H9 (cell line): ENCODE measurements at regions not wholly inside any gene's neighbourhood (a gene's known extent, or its start where the extent isn't known, plus 50 kb on each side); places are given as distances from the start of the nearest gene placed in this dataset.

Experiments
- DNase-seq: peaks from one replicate; pipeline ENCODE4 v3.0.0-alpha.2; 2017
- H2AFZ ChIP-seq: one replicate; pipeline ENCODE4 v1.6.1; 2013; ENCODE audit warnings: mild to moderate bottlenecking, low read length, control low read depth, moderate library complexity
- H2AK5ac ChIP-seq: 2 replicates; pipeline ENCODE4 v1.6.1; 2013; ENCODE audit warnings: low read length, control low read depth, mixed read lengths; ENCODE audit not compliant: insufficient read length
- H2BK120ac ChIP-seq: one replicate; pipeline ENCODE4 v1.6.1; 2013; ENCODE audit warnings: low read depth, mild to moderate bottlenecking, low read length, control low read depth, inconsistent platforms; ENCODE audit not compliant: poor library complexity, severe bottlenecking
- H2BK12ac ChIP-seq: 2 replicates; pipeline ENCODE4 v1.6.1; 2013; ENCODE audit warnings: low read length, control low read depth, mixed read lengths, low read depth; ENCODE audit not compliant: insufficient read length
- H2BK15ac ChIP-seq: 2 replicates; pipeline ENCODE4 v1.6.1; 2013; ENCODE audit warnings: low read depth, low read length, control low read depth
- H2BK20ac ChIP-seq: one replicate; pipeline ENCODE4 v1.6.1; 2013; ENCODE audit warnings: low read depth, mild to moderate bottlenecking, low read length, control low read depth, inconsistent platforms; ENCODE audit not compliant: poor library complexity, severe bottlenecking
- H2BK5ac ChIP-seq: 2 replicates; pipeline ENCODE4 v1.6.1; 2013; ENCODE audit warnings: low read length, control low read depth, mixed read lengths; ENCODE audit not compliant: insufficient read length
- H3K14ac ChIP-seq: 2 replicates; pipeline ENCODE4 v1.6.1; 2013; ENCODE audit warnings: low read length, control low read depth; ENCODE audit not compliant: insufficient read depth
- H3K18ac ChIP-seq: 2 replicates; pipeline ENCODE4 v1.6.1; 2013; ENCODE audit warnings: low read depth, mild to moderate bottlenecking, mixed read lengths, low read length, control low read depth; ENCODE audit not compliant: insufficient read length
- H3K23ac ChIP-seq: 2 replicates; pipeline ENCODE4 v1.6.1; 2013; ENCODE audit warnings: low read length, control low read depth, mixed read lengths, low read depth; ENCODE audit not compliant: insufficient read length
- H3K23me2 ChIP-seq: 2 replicates; pipeline ENCODE4 v1.6.1; 2013; ENCODE audit warnings: low read depth, mild to moderate bottlenecking, mixed read lengths, low read length, control low read depth; ENCODE audit not compliant: insufficient read length, poor library complexity, severe bottlenecking
- H3K27ac ChIP-seq: 2 replicates; pipeline ENCODE4 v1.5.1; 2013; ENCODE audit warnings: low read length, control low read depth, mixed read lengths, low read depth; ENCODE audit not compliant: insufficient read length
- H3K27me3 ChIP-seq: 2 replicates; pipeline ENCODE4 v1.6.1; 2013; ENCODE audit warnings: low read length, control low read depth, inconsistent platforms; ENCODE audit not compliant: insufficient read depth
- H3K4ac ChIP-seq: 2 replicates; pipeline ENCODE4 v1.6.1; 2013; ENCODE audit warnings: low read depth, mild to moderate bottlenecking, control low read depth, inconsistent platforms, low read length, moderate library complexity
- H3K4me1 ChIP-seq: 2 replicates; pipeline ENCODE4 v1.6.1; 2013; ENCODE audit warnings: low read length, control low read depth, inconsistent platforms; ENCODE audit not compliant: insufficient read depth
- H3K4me2 ChIP-seq: 2 replicates; pipeline ENCODE4 v1.6.1; 2013; ENCODE audit warnings: low read length, control low read depth, mixed read lengths; ENCODE audit not compliant: insufficient read length, insufficient read depth
- H3K56ac ChIP-seq: 2 replicates; pipeline ENCODE4 v1.6.1; 2013; ENCODE audit warnings: low read depth, mild to moderate bottlenecking, mixed read lengths, low read length, control low read depth; ENCODE audit not compliant: insufficient read length
- H3K79me1 ChIP-seq: 2 replicates; pipeline ENCODE4 v1.6.1; 2013; ENCODE audit warnings: low read depth, mild to moderate bottlenecking, moderate library complexity, low read length, control low read depth, inconsistent platforms; ENCODE audit not compliant: insufficient read depth, poor library complexity, severe bottlenecking
- H3K79me2 ChIP-seq: 2 replicates; pipeline ENCODE4 v1.6.1; 2013; ENCODE audit warnings: low read length, control low read depth, inconsistent platforms; ENCODE audit not compliant: insufficient read depth
- H3K9ac ChIP-seq: 2 replicates; pipeline ENCODE4 v1.6.1; 2013; ENCODE audit warnings: low read length, control low read depth, mixed read lengths; ENCODE audit not compliant: insufficient read length; ENCODE audit errors: extremely low read depth
- H3K9me3 ChIP-seq: one replicate; pipeline ENCODE4 v1.6.1; 2013; ENCODE audit warnings: low read depth, low read length, inconsistent platforms; ENCODE audit not compliant: control insufficient read depth
- H3T11ph ChIP-seq: one replicate; pipeline ENCODE4 v1.6.1; 2013; ENCODE audit warnings: mild to moderate bottlenecking, low read length, control low read depth, inconsistent platforms
- H4K20me1 ChIP-seq: one replicate; pipeline ENCODE4 v1.6.1; 2013; ENCODE audit not compliant: control insufficient read depth, insufficient read length, insufficient read depth
- H4K5ac ChIP-seq: 2 replicates; pipeline ENCODE4 v1.6.1; 2013; ENCODE audit warnings: low read depth, mild to moderate bottlenecking, mixed read lengths, low read length, control low read depth; ENCODE audit not compliant: insufficient read length
- H4K8ac ChIP-seq: replicated peaks from 2 replicates; pipeline ENCODE4 v1.6.1; 2013; ENCODE audit warnings: low read length, control low read depth, mixed read lengths, low read depth; ENCODE audit not compliant: insufficient read length
- H4K91ac ChIP-seq: 2 replicates; pipeline ENCODE4 v1.6.1; 2013; ENCODE audit warnings: low read depth, mild to moderate bottlenecking, moderate library complexity, mixed read lengths, low read length, control low read depth; ENCODE audit not compliant: insufficient read length
- H3K27ac Mint-ChIP-seq, 3 experiments: 2 replicates in 2 of 3; 3 replicates in 1 of 3; pipeline ENCODE4 v1.8.0; 2020 to 2021; ENCODE audit warnings: mixed read lengths in 3 of 3, mild to moderate bottlenecking in 1 of 3, moderate library complexity in 1 of 3
- H3K27me3 Mint-ChIP-seq: 2 replicates; pipeline ENCODE4 v1.8.0; 2021; ENCODE audit warnings: low read depth, mild to moderate bottlenecking, moderate library complexity, mixed read lengths
- H3K36me3 Mint-ChIP-seq, 3 experiments: 2 replicates in 2 of 3; 3 replicates in 1 of 3; pipeline ENCODE4 v1.8.0; 2020 to 2021; ENCODE audit warnings: low read depth in 3 of 3, mixed read lengths in 3 of 3; ENCODE audit not compliant: insufficient read depth in 1 of 3
- H3K4me1 Mint-ChIP-seq, 2 experiments: 2 replicates each; pipeline ENCODE4 v1.8.0; 2020; ENCODE audit warnings: mixed read lengths in 2 of 2
- H3K4me3 Mint-ChIP-seq, 2 experiments: 2 replicates in 1 of 2; 3 replicates in 1 of 2; pipeline ENCODE4 v1.8.0; 2020 to 2021; ENCODE audit warnings: mild to moderate bottlenecking in 2 of 2, mixed read lengths in 2 of 2, moderate library complexity in 1 of 2
- H3K9me3 Mint-ChIP-seq, 2 experiments: 2 replicates in 1 of 2; 3 replicates in 1 of 2; pipeline ENCODE4 v1.8.0; 2020; ENCODE audit warnings: mild to moderate bottlenecking in 2 of 2, mixed read lengths in 2 of 2, moderate library complexity in 1 of 2
- WGBS: extraction: QIAGEN DNeasy Blood & Tissue Kit; methylation state at CpG from one replicate; pipeline ENCODE4 v1.1.7; 2013; ENCODE audit warnings: missing lambda C conversion rate, low lambda C conversion rate, mixed read lengths; ENCODE audit not compliant: insufficient read length; ENCODE audit errors: extremely low coverage; 5-methylcytosine and 5-hydroxymethylcytosine counted together
- TF ChIP-seq, protein P1 (sequence below): fragments of 200-600 bp; sonication (generic); conservative IDR thresholded peaks from 3 replicates; pipeline ENCODE4 v1.8.0; 2021; ENCODE audit warnings: antibody characterized with exemption, mild to moderate bottlenecking

DNA sequence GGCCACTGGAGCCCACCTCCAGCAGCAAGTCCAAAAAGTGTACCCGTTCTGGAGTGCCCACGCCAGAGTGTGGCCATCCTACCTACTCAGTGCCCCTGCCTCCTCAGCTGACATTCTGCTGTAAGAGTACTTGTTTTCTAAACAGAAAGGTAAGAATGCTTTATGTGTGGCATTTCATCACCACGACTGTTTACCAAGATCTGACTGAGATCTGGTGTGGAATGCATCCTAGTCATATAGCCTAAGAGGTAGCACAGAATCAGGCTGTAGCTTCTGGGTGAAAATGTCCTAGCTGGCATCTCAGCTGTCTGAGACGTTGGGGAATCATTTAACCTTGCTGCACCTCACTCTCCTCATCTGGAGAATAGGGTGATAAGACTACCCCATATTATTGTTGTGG is 638.7 kb upstream of the TENM3 start:
- Histone ChIP-seq H3K27me3 (no peaks in the 10 kb centered on the region), H3K23me2 (no peaks in the 10 kb centered on the region), H4K91ac (no peak overlapping the region), H3T11ph (no peak overlapping the region), H2BK120ac (no peak overlapping the region), H2BK12ac (no peak overlapping the region), H3K18ac (no peak overlapping the region), H2BK20ac (no peak overlapping the region), H3K23ac (no peak overlapping the region), H4K8ac (no peak overlapping the region), H3K4me2 (no peak overlapping the region), H2AK5ac (no peak overlapping the region), H2AFZ (no peak overlapping the region), H3K9ac (no peak overlapping the region), H3K79me1 (no peaks in the 10 kb centered on the region), H3K79me2 (no peaks in the 10 kb centered on the region), H4K20me1 (no peaks in the 10 kb centered on the region), H3K4ac (no peak overlapping the region), H3K14ac (no peak overlapping the region), H3K27ac (no peak overlapping the region), H3K56ac (no peak overlapping the region), H2BK5ac (no peak overlapping the region), H3K9me3 (no peaks in the 10 kb centered on the region), H2BK15ac (no peak overlapping the region), H4K5ac (no peak overlapping the region), H3K4me1 (peaks cover 4% of the 10 kb centered on the region; the same call in 1 of the 2 replicates)
- H3K27ac Mint-ChIP-seq, result no peak overlapping the region
- H3K4me3 Mint-ChIP-seq, result no peak overlapping the region
- no peak for DNase-seq
- H3K9me3 Mint-ChIP-seq, result no peaks in the 10 kb centered on the region; a peak in 1 of 5 replicates
- 0 out of 7 replicates have a peak, but pooled peaks cover 0 to 4% (median 0%) of the 10 kb centered on the region in 3 experiments for H3K36me3 Mint-ChIP-seq
- TF ChIP-seq, protein P1, sequence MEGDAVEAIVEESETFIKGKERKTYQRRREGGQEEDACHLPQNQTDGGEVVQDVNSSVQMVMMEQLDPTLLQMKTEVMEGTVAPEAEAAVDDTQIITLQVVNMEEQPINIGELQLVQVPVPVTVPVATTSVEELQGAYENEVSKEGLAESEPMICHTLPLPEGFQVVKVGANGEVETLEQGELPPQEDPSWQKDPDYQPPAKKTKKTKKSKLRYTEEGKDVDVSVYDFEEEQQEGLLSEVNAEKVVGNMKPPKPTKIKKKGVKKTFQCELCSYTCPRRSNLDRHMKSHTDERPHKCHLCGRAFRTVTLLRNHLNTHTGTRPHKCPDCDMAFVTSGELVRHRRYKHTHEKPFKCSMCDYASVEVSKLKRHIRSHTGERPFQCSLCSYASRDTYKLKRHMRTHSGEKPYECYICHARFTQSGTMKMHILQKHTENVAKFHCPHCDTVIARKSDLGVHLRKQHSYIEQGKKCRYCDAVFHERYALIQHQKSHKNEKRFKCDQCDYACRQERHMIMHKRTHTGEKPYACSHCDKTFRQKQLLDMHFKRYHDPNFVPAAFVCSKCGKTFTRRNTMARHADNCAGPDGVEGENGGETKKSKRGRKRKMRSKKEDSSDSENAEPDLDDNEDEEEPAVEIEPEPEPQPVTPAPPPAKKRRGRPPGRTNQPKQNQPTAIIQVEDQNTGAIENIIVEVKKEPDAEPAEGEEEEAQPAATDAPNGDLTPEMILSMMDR, result no peak
- no peaks in the 10 kb centered on the region for H3K27me3 Mint-ChIP-seq
- peaks cover 5 to 12% of the 10 kb centered on the region in 2 experiments; a peak in 3 of 4 replicates for H3K4me1 Mint-ChIP-seq
- no CpG with 5 or more reads among the region's 4 CpGs for WGBS
